GM18498 (cell line): ENCODE measurements at regions not wholly inside any gene's neighbourhood (a gene's known extent, or its start where the extent isn't known, plus 50 kb on each side); places are given as distances from the start of the nearest gene placed in this dataset.

Experiments
- ATAC-seq: cut with Tn5 transposase; IDR thresholded peaks from one replicate; pipeline ENCODE4 v1.9.1; 2021; ENCODE audit warnings: mild to moderate bottlenecking, moderate library complexity; ENCODE audit not compliant: unreplicated experiment

DNA sequence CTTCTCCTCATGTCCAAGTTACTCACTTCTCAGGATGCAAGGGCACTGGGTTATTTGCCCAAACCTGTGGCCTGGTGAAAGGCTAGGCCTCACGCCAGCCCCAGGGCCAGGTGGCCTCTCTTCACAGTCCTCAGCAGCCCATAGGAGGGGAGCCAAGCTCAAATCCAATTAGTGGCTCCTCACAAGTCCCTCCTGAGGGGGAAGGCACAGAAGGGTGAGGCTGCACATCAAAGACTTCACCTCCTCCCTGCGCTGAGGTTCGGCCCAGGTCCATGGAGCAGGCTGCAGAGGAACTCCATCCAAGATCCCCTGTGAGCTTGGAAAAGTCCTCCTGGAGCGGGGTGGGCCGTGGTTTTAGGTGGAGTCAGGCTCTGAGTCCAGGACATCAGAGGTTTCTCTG lies 320.0 kb downstream of the FOXL1 start:
- ATAC-seq = no peak

DNA sequence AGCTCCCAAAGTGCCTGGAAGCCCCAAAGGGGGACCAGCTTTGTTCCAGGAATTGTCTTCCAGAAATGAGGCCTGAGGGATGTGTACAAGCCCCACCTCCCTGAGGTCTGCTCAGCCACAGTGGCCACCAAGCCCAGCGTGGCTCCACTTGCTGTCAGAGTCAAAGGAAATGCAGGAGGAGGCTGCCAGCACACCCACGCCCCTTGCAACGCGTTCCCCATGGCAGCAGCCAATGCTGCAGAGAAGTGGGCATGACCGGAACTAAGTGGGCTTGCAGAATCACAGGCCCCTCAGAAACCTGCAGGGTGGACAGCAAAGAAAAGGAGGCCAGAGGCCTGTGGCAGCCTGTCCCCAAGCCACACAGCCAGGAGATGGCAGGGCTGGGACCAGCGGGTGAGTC lies 320.8 kb downstream of the FOXL1 start:
- ATAC-seq = no peak

DNA sequence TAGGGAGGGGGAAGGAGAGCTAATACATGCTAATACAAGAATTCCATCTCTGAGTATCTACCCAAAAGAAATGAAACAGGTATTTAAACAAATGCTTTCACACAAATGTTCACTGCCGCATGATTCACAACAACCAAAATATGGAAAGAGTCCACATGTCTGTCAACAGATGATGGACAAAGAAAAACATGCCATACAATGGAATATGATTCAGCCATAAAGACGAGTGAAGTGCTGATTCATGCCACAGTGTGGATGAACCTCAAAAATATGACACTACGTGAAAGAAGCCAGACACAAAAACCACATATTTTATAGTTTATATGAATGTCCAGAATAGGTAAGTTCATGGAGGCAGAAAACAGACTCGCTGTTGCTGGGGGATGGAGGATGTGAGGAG lies 321.4 kb downstream of the FOXL1 start:
- no peak for ATAC-seq

DNA sequence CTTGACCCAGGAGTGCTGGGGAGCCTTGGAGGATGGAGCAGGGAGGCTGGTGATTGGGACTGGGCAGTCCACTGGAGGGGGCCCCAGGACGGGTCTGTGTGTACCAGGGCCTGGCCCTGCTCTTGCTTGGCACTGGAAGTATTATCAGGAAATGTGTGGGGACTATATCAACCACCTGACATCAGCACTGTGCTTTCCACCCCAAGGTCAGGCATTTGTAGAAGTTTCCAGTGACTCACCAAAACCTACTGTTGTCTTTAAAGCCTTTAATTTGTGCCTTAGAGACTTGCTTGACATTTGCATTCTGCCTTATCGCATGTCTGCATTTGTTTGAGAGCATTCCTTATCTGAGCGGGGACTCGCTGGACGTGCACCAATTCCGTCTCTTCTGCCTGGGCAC lies 323.1 kb downstream of the FOXL1 start:
- no peak for ATAC-seq

DNA sequence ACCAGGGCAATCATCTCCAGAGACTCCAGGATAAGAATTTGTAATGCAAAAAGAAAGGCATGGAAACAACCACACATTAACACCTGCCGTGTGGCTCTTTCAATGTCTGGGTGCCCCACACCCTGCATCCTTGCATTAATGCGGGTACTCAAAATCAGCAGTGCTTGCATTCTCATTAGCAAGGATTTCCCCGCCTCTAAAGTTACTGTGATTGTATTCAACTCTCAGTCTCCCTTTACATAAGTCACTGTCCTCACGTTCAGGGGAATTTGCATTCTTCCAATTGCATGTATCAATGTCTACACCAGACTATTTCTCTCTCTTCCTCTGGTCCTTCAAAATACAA lies 324.3 kb downstream of the FOXL1 start:
- no peak for ATAC-seq

DNA sequence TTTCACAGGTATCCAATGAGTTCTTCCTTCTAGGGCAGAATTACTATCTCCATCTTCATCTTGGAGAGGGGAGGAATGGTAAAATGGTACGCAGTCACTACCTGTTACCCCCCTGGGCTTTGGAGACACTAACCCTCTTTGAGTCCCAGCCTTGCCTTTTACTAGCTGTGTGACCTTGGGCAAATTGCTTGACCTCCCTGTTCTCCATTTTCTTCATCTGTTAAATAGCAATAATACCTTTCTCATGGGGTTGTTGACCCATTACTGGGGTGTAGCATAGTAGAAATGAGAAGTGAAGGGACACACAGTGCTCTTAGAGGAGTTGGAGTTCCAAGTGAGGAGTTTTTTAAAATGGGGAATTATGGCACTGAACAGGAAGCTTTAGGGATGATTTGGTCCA lies 324.7 kb downstream of the FOXL1 start:
- ATAC-seq = no peak

DNA sequence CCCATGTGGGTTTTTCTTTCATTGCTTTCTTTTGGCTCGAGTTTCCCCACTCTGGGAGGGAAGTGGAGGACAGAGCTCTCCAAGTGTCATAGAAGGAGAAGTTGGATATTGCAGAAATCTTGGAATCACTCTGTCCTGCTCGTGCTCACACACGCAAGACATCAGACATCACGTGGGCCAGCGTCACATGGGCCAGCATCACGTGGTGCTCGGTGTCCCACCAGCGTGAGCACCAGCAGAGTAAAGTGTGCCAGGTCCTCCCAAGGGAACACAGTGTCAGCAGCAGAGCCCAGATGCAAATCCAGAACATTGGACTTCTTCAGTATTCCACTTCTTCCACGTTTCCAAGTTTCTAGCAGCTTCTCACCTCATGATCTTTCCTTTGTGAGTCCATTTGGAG lies 327.0 kb downstream of the FOXL1 start:
- ATAC-seq = no peak

DNA sequence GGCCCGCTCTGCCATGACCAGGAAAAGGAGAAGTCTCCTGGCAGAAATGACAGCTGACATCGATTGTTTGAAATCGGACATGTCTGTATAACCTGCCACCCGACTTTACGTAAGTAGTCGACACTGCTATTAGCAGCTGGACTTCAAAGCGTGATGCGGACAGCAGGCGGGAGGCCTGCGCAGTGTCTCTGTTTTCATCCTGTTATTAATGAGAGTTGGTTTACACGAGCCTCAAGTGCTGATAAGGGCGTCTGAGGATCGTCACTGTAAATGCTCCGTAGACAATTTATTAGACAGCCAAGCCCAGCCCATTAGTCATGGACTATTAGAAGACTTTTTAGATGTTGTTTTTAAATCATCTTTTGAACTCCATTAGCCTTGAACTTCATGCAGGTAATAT lies 328.3 kb downstream of the FOXL1 start:
- ATAC-seq = no peak

DNA sequence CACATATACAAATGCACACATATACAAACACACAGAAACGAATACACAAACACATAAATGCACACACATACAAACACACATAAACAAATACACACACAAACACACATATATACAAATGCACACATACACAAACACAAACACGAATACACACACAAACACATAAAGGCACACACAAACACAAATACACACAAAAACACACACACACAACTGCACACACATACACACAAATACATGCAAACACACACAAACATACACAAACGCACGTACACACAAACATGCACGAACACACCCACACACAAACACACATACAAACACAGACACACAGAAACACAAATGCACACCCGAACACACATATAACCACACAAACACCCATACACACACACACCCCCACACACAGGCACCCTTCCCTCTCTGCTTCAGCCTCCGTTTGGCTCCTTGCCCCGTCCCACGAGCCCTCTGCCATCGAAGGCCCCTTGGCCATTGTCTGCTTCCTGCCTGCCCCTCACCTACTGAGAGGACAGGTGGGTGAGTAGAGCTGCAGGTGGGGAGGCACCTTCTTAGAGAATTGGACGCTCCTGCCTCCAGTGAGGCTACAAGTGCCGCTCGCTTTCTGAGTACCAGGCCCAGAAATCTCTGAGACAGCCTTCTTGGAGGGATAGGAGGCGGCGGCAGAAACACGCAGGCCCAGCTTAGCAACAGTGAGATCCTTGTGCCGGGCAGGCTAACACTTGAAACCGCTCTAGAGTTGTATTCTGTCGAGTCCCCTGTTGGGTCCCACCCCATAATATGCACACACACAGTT lies 331.2 kb downstream of the FOXL1 start:
- no peak for ATAC-seq

DNA sequence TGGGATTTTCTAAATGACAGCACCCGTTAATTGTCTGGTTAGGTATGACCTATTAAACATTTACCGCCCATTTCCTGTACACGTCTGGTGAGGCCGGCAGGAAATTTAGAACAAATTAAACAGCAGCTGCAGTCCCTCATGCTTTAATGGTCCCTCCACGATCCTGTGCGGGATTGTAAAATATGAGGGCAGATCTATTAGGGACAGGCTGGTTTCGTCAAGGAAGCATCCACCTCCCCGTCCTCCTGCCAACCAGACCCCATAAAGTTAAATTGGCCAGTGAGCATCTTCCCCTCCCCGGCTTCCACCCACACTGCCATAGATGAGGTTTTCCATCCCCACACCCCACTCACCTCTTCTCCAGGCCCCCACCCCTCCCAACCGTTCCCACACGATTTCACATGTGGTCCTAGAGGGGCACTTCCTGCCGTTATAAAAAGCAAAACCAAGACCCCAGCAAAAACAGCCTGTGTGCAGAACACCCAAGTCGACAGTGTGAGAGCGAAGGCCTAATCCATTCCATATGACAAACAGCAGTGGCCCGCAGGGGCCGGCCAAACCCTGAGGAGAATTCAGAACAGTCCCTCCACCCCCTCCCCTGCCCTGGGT lies 331.9 kb downstream of the FOXL1 start:
- no peak for ATAC-seq

DNA sequence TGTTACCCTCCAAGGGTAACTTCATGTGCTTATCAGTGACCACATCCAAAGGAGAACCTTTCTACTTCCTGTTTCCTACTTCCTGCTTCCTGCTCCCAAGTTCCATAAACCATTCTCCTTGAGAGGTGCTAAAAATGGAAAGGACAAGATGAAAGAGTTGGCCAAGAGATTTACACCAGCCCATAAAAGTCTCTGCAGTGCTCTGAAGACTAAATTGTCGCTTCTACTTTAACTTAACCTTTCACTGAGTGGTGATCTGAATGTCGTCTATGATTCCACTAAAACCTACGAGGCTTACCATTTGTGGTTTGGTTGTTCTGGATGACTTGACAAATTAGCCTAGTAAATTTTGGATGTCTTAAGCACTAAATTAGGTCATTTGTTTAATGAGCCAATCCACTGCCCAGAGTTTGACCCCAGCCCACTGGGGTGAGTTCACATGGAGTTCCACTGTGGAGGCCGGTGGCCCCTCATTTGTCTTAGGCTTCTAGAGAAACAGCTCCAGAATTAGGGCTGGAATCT lies 333.1 kb downstream of the FOXL1 start:
- no peak for ATAC-seq

DNA sequence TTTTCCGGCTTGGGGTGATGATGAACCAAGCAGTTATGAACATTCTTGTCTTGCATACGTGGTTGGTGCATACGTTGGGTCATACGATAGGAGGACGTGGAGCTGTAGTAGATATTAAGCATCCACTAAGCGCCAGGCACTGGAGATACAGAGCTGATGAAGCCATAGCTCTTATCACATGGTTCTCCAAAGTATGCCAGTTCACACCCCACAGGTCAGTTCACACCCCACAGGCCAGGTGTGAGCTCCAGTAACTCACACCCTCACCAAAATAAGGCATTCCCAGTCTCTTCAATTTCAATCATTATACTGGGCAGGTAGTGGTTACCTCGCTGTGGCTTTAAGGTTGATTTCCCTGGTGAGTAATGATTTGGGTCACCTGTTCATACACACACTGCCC lies 335.5 kb downstream of the FOXL1 start:
- ATAC-seq = no peak

DNA sequence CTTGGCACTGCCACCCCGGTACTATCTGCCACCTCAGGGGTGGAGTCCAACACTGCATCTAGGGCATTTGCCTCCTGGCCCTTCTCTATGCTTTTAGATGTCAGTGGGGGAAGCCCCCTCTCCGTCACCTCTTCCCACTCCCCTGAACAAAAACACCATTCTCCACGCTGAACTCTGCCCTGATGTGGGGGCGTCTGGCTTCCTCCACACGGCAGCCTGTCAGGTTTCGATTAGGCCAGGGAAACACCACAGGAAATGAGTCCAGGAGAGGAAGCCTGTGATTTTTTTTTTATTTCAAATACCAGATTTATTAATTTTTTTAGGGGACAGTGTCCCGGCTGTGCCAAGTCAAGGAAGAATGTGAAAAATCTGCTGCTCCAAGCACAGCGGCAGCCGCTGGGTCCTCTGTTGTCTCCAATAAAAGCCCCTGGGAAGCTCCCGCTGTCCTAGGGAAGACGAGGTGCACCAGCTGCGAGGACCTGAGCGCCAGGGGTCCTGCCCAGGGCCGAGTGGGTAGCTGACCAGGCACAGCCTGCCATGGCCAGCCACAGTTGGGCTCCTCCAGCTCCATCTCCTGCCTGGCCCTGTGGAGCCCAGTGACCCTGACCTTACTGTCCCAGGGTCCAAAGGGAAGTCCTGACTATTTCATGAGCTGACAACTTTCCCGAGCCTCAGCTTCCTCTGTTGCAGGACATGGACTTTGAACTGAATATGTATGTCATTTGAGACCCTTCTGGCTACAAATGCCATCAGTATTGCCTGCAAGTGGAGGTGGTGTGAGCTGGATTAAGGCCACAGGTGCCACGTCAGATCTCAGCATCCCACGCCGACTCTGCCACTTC lies 336.7 kb downstream of the FOXL1 start:
- ATAC-seq = no peak

DNA sequence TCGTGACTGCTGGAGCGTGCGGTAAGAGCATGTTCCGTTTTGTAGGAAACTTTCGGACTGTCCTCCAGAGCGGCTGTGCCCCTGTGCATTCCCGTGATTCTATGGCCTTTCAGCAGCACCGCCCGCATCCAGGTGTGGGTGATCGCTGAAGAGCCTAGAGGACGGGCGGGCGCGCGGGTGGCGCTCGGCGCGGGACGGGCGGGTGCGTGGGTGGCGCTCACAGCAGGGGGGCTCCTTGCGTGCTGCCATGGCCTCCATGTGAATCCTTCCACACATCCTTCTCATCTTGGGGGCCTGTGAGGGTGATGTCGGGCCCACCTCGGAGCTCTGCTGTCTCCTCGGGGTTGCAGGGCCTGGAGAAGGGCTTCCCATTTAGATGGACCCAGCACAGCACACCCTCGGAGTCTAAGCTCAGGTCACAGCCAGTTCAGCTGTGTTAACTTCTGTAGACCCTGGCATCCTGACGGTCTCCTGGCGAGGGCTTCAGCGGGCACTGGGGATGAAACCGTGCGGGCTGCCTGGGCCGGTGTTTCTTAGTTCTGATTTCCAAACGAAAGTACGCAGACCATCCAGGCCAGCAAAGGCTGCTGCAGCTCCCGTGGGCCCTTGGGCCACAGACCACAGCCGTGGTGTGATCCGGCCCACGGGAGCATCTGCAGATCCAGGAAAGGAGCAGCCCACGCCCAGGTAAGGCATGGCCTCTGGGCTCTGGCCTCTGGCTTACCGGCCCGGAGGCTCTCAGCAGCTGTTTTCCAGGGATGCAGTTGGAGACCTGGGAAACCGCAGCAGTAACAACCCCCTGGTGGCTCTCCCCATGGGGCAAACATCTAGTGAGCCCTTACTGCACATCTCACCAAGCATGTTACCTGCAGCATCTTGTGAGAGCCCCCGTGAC lies 339.4 kb downstream of the FOXL1 start:
- no peak for ATAC-seq

DNA sequence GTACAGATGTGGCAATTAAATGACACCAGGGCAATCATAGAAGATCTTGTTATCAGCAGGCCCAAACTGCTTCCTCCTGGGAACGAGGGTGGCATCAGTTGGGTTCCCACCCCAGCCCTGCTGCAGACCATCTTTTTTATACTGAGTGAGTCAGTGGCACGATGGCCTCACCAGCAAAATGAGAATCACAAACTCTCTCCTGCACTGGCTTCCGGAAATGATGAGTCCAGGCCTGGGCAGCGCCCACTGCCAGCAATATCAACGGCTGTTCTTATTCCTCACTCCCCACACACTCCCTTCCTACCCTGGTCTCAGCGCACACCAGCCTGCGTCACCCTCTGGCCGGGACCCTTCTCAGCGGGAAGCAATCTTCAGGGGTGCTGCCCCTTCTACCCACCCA lies 340.3 kb downstream of the FOXL1 start:
- no peak for ATAC-seq

DNA sequence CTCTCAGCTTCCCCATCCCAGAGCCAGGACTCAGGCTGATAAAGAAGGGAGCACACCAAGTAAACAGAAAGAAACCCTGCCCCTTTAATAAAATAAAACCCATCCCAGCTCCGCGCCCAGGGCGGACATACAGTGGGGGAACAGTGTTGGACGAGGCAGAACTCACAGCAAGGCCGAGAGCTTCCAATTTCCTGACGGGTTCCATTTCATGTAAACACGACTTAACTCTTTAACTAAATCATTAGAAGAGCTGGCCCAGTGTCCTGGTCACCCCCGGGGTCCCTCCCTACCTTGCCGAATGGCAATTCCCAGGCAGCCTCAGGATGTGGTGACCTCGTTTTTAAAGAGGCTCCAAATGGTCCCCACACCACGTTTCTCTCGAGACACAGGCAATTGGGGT lies 340.7 kb downstream of the FOXL1 start:
- no peak for ATAC-seq

DNA sequence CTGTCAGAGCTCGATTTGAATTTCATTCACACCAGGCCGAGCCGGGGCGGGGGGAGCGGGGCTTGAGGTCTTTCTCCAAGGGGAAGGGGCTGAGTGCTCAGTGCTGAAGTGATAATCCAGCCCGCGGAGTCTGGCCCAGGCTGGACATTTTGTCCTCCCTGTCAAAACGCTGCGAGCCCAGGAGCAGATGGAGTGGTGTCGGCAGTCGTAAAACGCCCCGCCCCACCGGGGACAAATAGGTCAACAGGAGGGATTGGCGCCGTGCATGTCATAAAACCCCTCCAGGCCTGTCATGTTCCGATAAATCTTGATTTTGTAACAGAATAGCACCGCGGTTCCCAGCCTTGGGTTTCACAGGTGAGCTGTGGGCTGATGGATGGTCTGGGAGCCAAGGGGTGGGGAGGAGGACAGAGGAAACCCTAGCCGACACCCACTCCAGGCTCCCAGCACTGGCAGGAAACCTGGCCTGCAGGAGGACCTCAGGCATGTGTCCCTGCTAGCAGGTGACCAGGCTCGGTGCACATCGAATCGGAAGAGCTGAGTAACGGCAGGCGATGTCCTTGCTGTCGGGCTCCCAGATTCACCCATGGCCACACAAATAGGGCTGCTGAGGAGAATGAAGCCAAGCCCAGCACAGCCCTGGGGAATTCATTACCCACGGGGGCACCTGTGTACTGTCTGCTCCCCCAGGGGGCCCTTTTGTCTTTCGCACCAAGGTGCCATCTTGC lies 341.4 kb downstream of the FOXL1 start:
- no peak for ATAC-seq

DNA sequence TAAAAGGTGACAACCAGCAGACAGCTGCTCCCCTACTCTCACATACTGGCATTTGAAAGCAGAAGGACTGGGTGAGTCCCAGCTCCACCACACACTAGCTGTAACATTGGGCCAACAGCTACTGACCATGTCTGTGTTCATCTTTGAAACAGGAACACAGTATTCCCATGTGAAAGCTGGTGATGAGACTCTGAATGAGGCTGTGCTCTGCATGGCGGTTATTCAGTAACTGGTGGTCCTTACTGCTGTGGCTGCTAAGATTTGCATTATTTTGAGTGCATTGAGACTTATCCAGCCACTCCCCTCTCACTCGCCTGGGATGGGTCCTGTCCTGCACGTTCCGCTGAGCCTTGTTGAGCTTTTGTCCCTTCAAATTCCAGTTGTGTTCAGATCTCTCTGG lies 342.9 kb downstream of the FOXL1 start:
- ATAC-seq = no peak

DNA sequence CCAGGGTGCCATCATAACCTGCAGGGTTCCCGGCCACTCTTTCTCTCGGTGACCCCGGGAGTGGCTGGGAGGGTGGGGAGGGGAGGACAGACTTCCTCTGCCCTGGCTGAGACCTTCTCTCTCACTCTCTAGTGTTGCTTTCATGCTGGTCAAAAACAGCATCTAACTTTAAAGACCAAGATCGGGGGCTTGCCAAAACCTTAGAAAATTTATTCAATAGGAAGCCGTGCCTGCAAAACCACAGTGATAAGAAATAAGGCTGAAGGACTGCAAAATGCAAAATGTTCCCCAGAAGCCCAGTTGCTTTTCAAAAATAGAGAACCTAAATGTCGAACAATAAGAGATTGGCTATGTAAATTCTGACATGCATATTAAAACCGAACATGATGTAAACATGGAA lies 344.0 kb downstream of the FOXL1 start:
- no peak for ATAC-seq

DNA sequence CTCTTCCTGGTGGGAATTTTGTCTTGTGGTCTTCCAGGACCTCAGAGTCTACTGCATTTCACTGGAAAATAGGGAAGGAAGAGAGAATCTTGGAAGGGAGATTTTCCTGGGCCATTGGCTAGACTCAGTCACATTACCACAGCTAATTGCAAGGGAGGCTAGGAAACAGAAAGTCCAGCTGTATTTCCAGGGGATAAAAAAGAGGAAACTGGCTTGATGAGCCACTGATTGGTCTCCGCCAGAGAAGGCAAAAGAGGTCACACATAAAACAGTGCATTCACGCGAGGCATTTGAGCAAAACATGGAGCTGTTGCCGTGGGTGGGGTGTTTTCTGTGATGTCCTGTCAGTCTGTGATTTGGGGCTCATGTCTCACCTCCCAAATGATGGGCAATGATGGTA lies 345.3 kb downstream of the FOXL1 start:
- no peak for ATAC-seq
